ENCODE measurements at regions not wholly inside any gene's neighbourhood (a gene's known extent, or its start where the extent isn't known, plus 50 kb on each side); places are given as distances from the start of the nearest gene placed in this dataset.

- ATAC-seq, result no peak
- DNase-seq (ENCODE audit: low spot score), result no peak
These were observed 389.3 kb upstream of the DMAC1 start for GRCh38 chr9:8188723-8189407.

- ATAC-seq (no peak), DNase-seq (ENCODE audit: low spot score) (no peak)
These were observed 387.0 kb upstream of the DMAC1 start for GRCh38 chr9:8186560-8186959.

DNA sequence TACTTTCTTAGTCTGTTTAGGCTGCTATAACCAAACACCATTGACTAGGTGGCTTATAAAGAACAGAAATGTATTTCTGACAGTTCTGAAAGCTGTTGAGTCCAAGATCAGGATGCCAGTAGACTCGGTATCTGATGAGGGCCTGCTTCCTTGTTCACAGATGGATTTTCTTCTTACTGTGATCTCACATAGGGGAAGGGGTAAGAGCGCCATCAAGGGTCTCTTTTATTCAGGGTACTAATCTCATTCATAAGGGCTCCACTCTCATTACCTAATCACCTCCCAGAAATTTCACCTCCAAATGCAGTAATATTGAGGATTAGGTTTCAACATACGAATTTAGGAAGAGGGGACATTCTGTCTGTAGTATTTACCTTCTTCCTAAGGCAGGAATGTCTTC lies 384.0 kb upstream of the DMAC1 start:
- no peak for DNase-seq (ENCODE audit: low spot score)
- ATAC-seq, result no peak

DNA sequence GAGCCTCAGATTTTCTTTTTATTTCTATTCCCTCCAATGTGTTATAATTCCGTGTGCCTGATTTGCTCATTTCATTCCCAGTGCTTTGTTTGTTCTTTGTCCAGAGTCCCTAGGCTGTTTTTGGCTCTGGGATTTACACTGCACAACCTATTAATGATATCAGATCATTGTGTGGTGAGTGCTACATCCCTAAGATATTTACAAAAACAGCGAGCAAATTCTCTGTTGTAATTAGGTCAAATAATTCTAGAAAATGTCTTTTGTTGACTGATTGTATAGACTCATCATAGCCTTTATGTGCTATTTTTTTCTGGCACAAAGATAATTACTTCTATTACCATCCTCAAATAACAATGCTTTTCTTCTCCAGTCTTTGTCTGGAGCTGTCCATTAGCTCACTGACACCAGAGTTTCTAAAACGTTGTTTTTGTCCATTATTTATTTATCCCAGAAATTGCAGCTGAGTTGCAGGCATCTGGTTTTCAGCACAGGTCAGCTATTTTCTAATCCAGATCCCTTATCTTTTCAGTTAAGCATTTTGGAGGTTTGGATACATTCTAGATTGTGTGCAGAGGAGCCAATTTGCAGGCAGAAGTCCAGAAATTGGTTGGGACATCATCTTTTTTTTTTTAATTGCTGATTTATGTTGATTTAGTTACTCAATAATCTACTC lies 379.9 kb upstream of the DMAC1 start:
- ATAC-seq (no peak), DNase-seq (ENCODE audit: low spot score) (no peak)

DNA sequence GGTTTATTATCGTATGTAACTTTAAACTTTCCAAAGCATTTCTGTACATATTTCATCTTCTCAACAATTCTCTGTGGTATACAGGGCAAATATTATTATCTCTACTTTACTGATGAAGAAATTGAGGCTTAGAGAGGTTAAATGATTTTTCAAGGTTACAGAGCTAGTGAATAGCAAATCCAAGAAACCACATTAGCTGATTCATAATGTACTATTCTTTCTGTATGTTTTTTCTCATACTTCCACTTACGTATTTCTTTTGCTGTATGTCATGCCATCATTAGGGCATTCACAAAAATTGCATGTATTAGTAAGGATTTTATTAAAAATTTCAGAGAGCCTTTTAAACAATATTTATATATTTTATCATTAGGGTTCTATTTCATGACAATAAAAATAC lies 372.4 kb upstream of the DMAC1 start:
- ATAC-seq, result no peak

DNA sequence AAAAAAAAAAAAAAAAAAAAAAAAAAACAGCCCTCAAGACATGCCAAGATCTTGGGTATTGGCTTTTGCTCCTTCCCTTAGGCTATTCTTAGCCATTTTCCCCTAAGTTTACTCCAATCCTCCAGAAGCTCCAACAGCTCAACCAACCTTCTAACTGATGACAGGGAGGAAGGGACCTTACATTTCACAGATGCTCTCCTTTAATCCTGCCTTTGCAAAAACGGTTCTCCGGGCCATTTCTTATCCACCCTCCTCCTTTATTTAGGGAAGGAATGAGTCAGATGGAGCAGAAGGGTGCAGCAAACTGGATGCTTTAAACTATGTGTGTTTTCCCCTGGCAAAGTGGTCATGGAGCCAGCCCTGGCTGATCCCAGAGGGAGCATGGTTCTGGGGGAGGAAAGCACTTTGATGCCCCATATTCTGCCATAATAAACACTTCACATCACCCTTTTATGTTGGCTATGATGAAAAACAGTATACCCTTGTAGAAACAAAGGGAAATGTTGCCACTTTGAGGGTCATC lies 369.4 kb upstream of the DMAC1 start:
- no peak for ATAC-seq
- no peak for DNase-seq (ENCODE audit: low spot score)

More for the DNA sequence above, 372.4 kb upstream of the DMAC1 start:
- no peak for DNase-seq (ENCODE audit: low spot score)

DNA sequence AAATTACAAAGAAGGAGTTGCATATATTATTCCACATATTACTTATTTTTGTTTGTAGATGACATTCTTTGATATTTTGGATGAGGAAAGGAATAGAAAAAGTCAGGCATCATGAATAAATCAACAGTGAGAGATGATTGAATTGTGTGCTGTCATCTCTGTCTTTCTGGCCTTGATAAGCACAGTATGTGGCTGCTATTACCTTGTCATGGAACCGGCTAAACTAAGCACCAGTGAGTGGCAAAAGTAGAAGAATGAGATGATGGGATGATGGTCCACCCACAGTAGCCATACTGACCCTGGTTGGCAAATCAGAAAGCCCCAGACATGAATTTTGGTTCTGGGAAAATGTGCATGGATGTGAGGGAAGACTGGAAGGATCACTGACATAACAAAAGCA lies 361.2 kb upstream of the DMAC1 start:
- DNase-seq (ENCODE audit: low spot score) (no peak), ATAC-seq (no peak)

GRCh38 chr9:8158574-8158973 lies 359.0 kb upstream of the DMAC1 start:
- ATAC-seq (no peak), DNase-seq (ENCODE audit: low spot score) (no peak)

- no peak for DNase-seq (ENCODE audit: low spot score)
- ATAC-seq, result no peak
These were observed 358.2 kb upstream of the DMAC1 start for GRCh38 chr9:8157683-8158324.

DNA sequence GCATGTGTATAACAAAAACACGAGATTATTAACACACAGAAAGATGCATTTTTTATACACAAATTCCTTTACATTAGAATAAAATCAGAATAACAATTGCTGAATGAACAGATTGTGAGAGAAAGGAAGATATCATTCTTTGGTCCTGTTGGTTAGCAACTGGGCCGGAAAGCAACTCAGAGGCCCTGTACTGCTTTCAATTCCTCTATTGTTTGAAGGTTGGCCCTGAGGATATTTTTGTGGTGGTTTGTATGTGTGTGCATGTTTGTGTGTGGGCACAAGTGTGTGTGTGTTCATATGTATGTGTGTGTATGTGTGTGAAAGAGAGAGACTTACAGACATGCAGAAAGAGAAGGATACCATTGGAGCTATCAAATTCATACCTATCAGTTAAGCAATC lies 356.8 kb upstream of the DMAC1 start:
- ATAC-seq, result no peak

DNA sequence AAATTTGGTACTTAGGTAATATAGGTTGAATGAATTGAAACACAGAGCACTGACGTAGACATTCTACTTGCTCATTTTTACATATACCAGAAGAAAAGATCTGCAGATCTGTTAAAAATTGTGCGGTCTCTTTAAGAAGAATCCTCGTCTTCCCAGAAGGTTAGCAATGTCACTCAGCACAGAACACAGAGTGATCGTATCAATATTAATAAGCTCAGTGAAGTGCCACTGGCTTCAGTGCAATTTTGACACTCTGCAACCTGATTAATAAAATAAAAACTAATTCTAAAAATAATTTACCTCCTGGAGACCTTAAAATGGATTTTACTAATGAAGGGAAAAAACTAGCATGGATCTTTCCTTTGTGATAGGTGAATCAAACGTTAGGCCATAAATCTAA lies 356.1 kb upstream of the DMAC1 start:
- no peak for DNase-seq (ENCODE audit: low spot score)
- ATAC-seq, result no peak

More for the DNA sequence above, 356.8 kb upstream of the DMAC1 start:
- no peak for DNase-seq (ENCODE audit: low spot score)

DNA sequence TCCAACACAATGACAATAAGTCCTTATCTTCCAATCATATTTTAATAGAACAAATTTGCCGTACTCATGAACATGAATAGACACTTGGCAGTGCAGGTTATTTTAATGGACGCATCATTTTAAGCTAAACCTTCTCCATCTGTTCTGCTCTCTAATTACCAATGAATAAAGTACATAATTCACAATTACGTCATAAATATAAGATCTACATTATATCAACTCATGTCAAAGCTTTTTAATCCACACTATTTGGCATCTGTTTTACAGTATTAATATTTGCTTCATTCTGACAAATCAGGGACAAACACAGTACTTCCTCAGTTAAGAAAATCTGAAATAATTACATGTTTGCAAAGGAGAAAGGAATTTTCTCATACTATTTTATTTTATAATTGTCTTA lies 344.1 kb upstream of the DMAC1 start:
- no peak for ATAC-seq
- no peak for DNase-seq (ENCODE audit: low spot score)

GRCh38 chr9:8140557-8140956 lies 341.0 kb upstream of the DMAC1 start:
- no peak for ATAC-seq
- DNase-seq (ENCODE audit: low spot score), result no peak

- DNase-seq (ENCODE audit: low spot score), result no peak
These were observed 340.2 kb upstream of the DMAC1 start for GRCh38 chr9:8139756-8140155.

GRCh38 chr9:8136477-8136876 lies 336.9 kb upstream of the DMAC1 start:
- ATAC-seq (no peak), DNase-seq (ENCODE audit: low spot score) (no peak)

More at GRCh38 chr9:8139756-8140155, 340.2 kb upstream of the DMAC1 start:
- no peak for ATAC-seq

GRCh38 chr9:8134635-8135034 lies 335.1 kb upstream of the DMAC1 start:
- no peak for ATAC-seq
- no peak for DNase-seq (ENCODE audit: low spot score)

- DNase-seq (ENCODE audit: low spot score) (no peak), ATAC-seq (no peak)
These were observed 334.0 kb upstream of the DMAC1 start for GRCh38 chr9:8133606-8134005.

GRCh38 chr9:8115570-8115969 lies 316.0 kb upstream of the DMAC1 start:
- DNase-seq (ENCODE audit: low spot score) (no peak), ATAC-seq (no peak)

GRCh38 chr9:8114826-8115225 lies 315.2 kb upstream of the DMAC1 start:
- ATAC-seq (no peak), DNase-seq (ENCODE audit: low spot score) (no peak)

DNA sequence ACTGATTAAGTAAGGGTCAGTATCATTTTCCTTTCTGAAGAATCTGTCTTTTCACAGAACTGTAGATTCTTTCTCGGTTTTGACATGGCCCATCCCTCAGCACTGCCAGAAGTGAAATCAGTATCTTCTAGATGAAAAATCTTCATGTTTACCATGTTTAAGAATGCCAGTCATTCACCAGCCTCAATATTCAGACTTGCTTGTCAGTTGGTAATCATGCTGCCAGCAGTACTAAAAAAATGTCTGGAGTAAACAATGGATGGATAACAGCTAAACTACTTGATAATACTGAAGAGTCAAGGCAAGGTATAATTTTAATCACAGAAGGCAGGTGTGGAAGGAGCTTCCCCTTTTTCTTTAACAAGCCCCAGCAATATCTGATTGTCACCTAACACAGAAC lies 306.8 kb upstream of the DMAC1 start:
- DNase-seq (ENCODE audit: low spot score) (no peak), ATAC-seq (no peak)

GRCh38 chr9:8101607-8102006 lies 302.0 kb upstream of the DMAC1 start:
- no peak for ATAC-seq
- no peak for DNase-seq (ENCODE audit: low spot score)

DNA sequence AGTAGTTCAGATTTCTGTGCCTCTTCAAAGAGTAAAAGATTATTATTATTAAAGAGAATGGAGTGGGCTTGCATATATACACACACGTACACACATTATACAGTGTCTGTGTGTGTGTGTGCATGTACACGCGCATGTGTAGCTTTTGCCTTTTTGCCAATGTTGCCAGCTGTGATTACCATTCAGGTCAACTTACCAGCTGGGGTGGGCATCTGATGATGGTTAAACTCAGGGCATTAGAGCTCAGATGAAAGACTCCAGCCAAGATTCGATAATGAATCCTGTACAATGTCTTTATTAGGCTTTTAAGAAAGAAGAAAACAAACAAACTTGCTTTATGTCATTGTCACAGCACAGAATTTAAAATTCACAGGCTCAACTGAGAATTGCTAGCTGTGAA lies 296.5 kb upstream of the DMAC1 start:
- DNase-seq (ENCODE audit: low spot score), result no peak
- ATAC-seq, result no peak

All from left lobe of liver (tissue), 2 donors.